ENCODE measurements at regions not wholly inside any gene's neighbourhood (a gene's known extent, or its start where the extent isn't known, plus 50 kb on each side); places are given as distances from the start of the nearest gene placed in this dataset.

- DNase-seq: no peak
- H3K36me3 Mint-ChIP-seq (ENCODE audit: low read depth): no peaks in the 10 kb centered on the region
- H3K4me3 Mint-ChIP-seq: no peak overlapping the region
- no peaks in the 10 kb centered on the region for H3K27me3 Mint-ChIP-seq
- H3K9me3 Mint-ChIP-seq: no peaks in the 10 kb centered on the region
- no peak for ATAC-seq
- H3K27ac Mint-ChIP-seq: no peak overlapping the region
- H3K4me1 Mint-ChIP-seq: no peaks in the 10 kb centered on the region
Observed at GRCh38 chr6:25215881-25216280, 63.3 kb upstream of the CARMIL1 start.

- H3K27ac Mint-ChIP-seq: no peak overlapping the region
- no peak overlapping the region for H3K4me3 Mint-ChIP-seq
- H3K27me3 Mint-ChIP-seq: no peaks in the 10 kb centered on the region
- H3K9me3 Mint-ChIP-seq: no peaks in the 10 kb centered on the region
- no peaks in the 10 kb centered on the region for H3K4me1 Mint-ChIP-seq
- ATAC-seq (no peak), DNase-seq (no peak)
- no peaks in the 10 kb centered on the region for H3K36me3 Mint-ChIP-seq (ENCODE audit: low read depth)
Observed at GRCh38 chr6:25217302-25217701, 61.9 kb upstream of the CARMIL1 start.

GRCh38 chr6:25217829-25218228 is 61.3 kb upstream of the CARMIL1 start:
- no peak for DNase-seq
- H3K4me3 Mint-ChIP-seq: no peak overlapping the region
- no peak for ATAC-seq
- H3K27me3 Mint-ChIP-seq: no peaks in the 10 kb centered on the region
- H3K27ac Mint-ChIP-seq: no peak overlapping the region
- H3K9me3 Mint-ChIP-seq: no peaks in the 10 kb centered on the region
- H3K4me1 Mint-ChIP-seq: no peaks in the 10 kb centered on the region
- H3K36me3 Mint-ChIP-seq (ENCODE audit: low read depth): no peaks in the 10 kb centered on the region

GRCh38 chr6:25218346-25218745 is 60.8 kb upstream of the CARMIL1 start:
- no peak for DNase-seq
- Mint-ChIP-seq H3K27ac (no peak overlapping the region), H3K4me3 (no peak overlapping the region), H3K36me3 (ENCODE audit: low read depth) (no peaks in the 10 kb centered on the region), H3K27me3 (no peaks in the 10 kb centered on the region), H3K9me3 (no peaks in the 10 kb centered on the region), H3K4me1 (peaks cover under 1% of the 10 kb centered on the region)
- no peak for ATAC-seq

- Mint-ChIP-seq H3K9me3 (no peaks in the 10 kb centered on the region), H3K4me1 (peaks cover 9% of the 10 kb centered on the region), H3K4me3 (no peak overlapping the region), H3K27ac (no peak overlapping the region), H3K36me3 (ENCODE audit: low read depth) (no peaks in the 10 kb centered on the region), H3K27me3 (no peaks in the 10 kb centered on the region)
- no peak for ATAC-seq
- no peak for DNase-seq
Observed at GRCh38 chr6:25219216-25219916, 59.8 kb upstream of the CARMIL1 start.

GRCh38 chr6:25219917-25220278 is 59.3 kb upstream of the CARMIL1 start:
- DNase-seq (no peak), ATAC-seq (no peak)
- Mint-ChIP-seq H3K27me3 (no peaks in the 10 kb centered on the region), H3K27ac (no peak overlapping the region), H3K9me3 (no peaks in the 10 kb centered on the region), H3K36me3 (ENCODE audit: low read depth) (no peaks in the 10 kb centered on the region), H3K4me3 (no peak overlapping the region), H3K4me1 (peaks cover 9% of the 10 kb centered on the region)

GRCh38 chr6:25220857-25221256 is 58.3 kb upstream of the CARMIL1 start:
- no peaks in the 10 kb centered on the region for H3K36me3 Mint-ChIP-seq (ENCODE audit: low read depth)
- H3K4me1 Mint-ChIP-seq: peaks cover 9% of the 10 kb centered on the region
- ATAC-seq (no peak), DNase-seq (no peak)
- no peak overlapping the region for H3K4me3 Mint-ChIP-seq
- H3K27ac Mint-ChIP-seq: no peak overlapping the region
- H3K27me3 Mint-ChIP-seq: no peaks in the 10 kb centered on the region
- no peaks in the 10 kb centered on the region for H3K9me3 Mint-ChIP-seq

GRCh38 chr6:25222006-25222678 is 57.0 kb upstream of the CARMIL1 start:
- Mint-ChIP-seq H3K4me3 (no peak overlapping the region), H3K36me3 (ENCODE audit: low read depth) (no peaks in the 10 kb centered on the region), H3K27me3 (no peaks in the 10 kb centered on the region), H3K27ac (no peak overlapping the region), H3K4me1 (peaks cover 9% of the 10 kb centered on the region), H3K9me3 (no peaks in the 10 kb centered on the region)
- ATAC-seq (no peak), DNase-seq (no peak)

- H3K27ac Mint-ChIP-seq: no peak overlapping the region
Observed at GRCh38 chr6:25223490-25223991, 55.6 kb upstream of the CARMIL1 start.

GRCh38 chr6:25224242-25224641 is 54.9 kb upstream of the CARMIL1 start:
- ATAC-seq: no peak
- Mint-ChIP-seq H3K27ac (no peak overlapping the region), H3K9me3 (no peaks in the 10 kb centered on the region), H3K36me3 (ENCODE audit: low read depth) (no peaks in the 10 kb centered on the region), H3K4me1 (peaks cover 9% of the 10 kb centered on the region), H3K4me3 (peak overlapping the region; percentile 71), H3K27me3 (no peaks in the 10 kb centered on the region)
- DNase-seq: no peak

More at GRCh38 chr6:25223490-25223991, 55.6 kb upstream of the CARMIL1 start:
- ATAC-seq (no peak), DNase-seq (peak; percentile 70)
- H3K27me3 Mint-ChIP-seq: no peaks in the 10 kb centered on the region
- H3K36me3 Mint-ChIP-seq (ENCODE audit: low read depth): no peaks in the 10 kb centered on the region
- peaks cover 9% of the 10 kb centered on the region for H3K4me1 Mint-ChIP-seq
- H3K9me3 Mint-ChIP-seq: no peaks in the 10 kb centered on the region
- H3K4me3 Mint-ChIP-seq: peak overlapping the region; percentile 71

GRCh38 chr6:25227854-25228253 is 51.3 kb upstream of the CARMIL1 start:
- Mint-ChIP-seq H3K4me3 (no peak overlapping the region), H3K4me1 (peaks cover 9% of the 10 kb centered on the region), H3K27me3 (no peaks in the 10 kb centered on the region), H3K36me3 (ENCODE audit: low read depth) (no peaks in the 10 kb centered on the region), H3K9me3 (no peaks in the 10 kb centered on the region), H3K27ac (no peak overlapping the region)
- ATAC-seq (no peak), DNase-seq (no peak)

Measured in activated naive CD8-positive, alpha-beta T cell treated with anti-CD3 and anti-CD28 coated beads, Interleukin-2, amount 50 U/mL, for 24 hours (primary cell).